ENCODE measurements at regions not wholly inside any gene's neighbourhood (a gene's known extent, or its start where the extent isn't known, plus 50 kb on each side); places are given as distances from the start of the nearest gene placed in this dataset.

- TF ChIP-seq REST (IDR thresholded peaks at IDR 0.05) (no peak), SP1 (IDR thresholded peaks at IDR 0.05) (no peak), CTCF (IDR thresholded peaks at IDR 0.05; ENCODE audit: low read depth, low read length, missing input control) (no peak)
Measured at GRCh38 chr3:124657138-124657537, 73.1 kb upstream of the UMPS start (continued).

- Histone ChIP-seq H3K4me3 (ENCODE audit: low read depth in 1 of 3, low read length in 3 of 3) (no peak overlapping the region), H3K9ac (ENCODE audit: low read depth in 1 of 2, low read length in 2 of 2) (no peak overlapping the region), H3K27ac (ENCODE audit: low read depth in 1 of 2, low read length in 2 of 2) (no peak overlapping the region), H3K9me3 (ENCODE audit: control insufficient read depth in 4 of 4, low read length in 3 of 4) (no peaks in the 10 kb centered on the region), H3K36me3 (ENCODE audit: control insufficient read depth in 4 of 4, insufficient read depth in 3 of 4, low read depth in 1 of 4, low read length in 3 of 4) (peaks cover 3 to 27% (median 13%) of the 10 kb centered on the region in 4 donors), H3K27me3 (ENCODE audit: control insufficient read depth in 4 of 4, insufficient read depth in 4 of 4, low read length in 3 of 4) (no peaks in the 10 kb centered on the region), H3K4me1 (ENCODE audit: control insufficient read depth in 4 of 4, insufficient read depth in 4 of 4, low read length in 3 of 4) (peaks cover 11 to 30% (median 25%) of the 10 kb centered on the region in 4 donors)
- WGBS = 94% methylated on average over 12 of the region's 12 CpGs
- DNase-seq (ENCODE audit: low spot score) = no peak
- no peak for TF ChIP-seq FOXA1 (IDR thresholded peaks at IDR 0.05)
- no peak for TF ChIP-seq RXRA (IDR thresholded peaks at IDR 0.05)
- no peak for TF ChIP-seq ATF3 (IDR thresholded peaks at IDR 0.05)
- TF ChIP-seq REST (IDR thresholded peaks at IDR 0.05) = no peak
- TF ChIP-seq HNF4G (IDR thresholded peaks at IDR 0.05) = no peak
- TF ChIP-seq FOXA2 (IDR thresholded peaks at IDR 0.05) = no peak
- TF ChIP-seq TAF1 (conservative IDR thresholded peaks at IDR 0.05) = no peak
- TF ChIP-seq YY1 (IDR thresholded peaks at IDR 0.05) = no peak
- no peak for TF ChIP-seq HNF4A (conservative IDR thresholded peaks at IDR 0.05)
- TF ChIP-seq CTCF (IDR thresholded peaks at IDR 0.05; ENCODE audit: low read depth, low read length, missing input control) = no peak
- TF ChIP-seq GABPA (IDR thresholded peaks at IDR 0.05 in 1 of 2, conservative IDR thresholded peaks at IDR 0.05 in 1 of 2) = no peak
- TF ChIP-seq ZBTB33 (IDR thresholded peaks at IDR 0.05) = no peak
- no peak for TF ChIP-seq JUND (IDR thresholded peaks at IDR 0.05)
Measured at GRCh38 chr3:124658270-124658669, 72.0 kb upstream of the UMPS start.

Data from liver (tissue), 8 donors.